IPS DF 6.9 (cell line): ENCODE measurements at regions not wholly inside any gene's neighbourhood (a gene's known extent, or its start where the extent isn't known, plus 50 kb on each side); places are given as distances from the start of the nearest gene placed in this dataset.

Source experiments
- DNase-seq: peaks from one replicate; pipeline ENCODE4 v3.0.0-alpha.2; 2013; ENCODE audit warnings: low read depth, low spot score
- H3K27ac ChIP-seq: one replicate; pipeline ENCODE4 v1.5.1; 2013; ENCODE audit warnings: low read length, control low read depth
- H3K27me3 ChIP-seq: 2 replicates; pipeline ENCODE4 v1.6.1; 2013; ENCODE audit warnings: mild to moderate bottlenecking, low read length; ENCODE audit not compliant: control insufficient read depth, insufficient read depth
- H3K36me3 ChIP-seq: 2 replicates; pipeline ENCODE4 v1.6.1; 2013; ENCODE audit warnings: low read length; ENCODE audit not compliant: control insufficient read depth, insufficient read depth
- H3K4me1 ChIP-seq: 2 replicates; pipeline ENCODE4 v1.6.1; 2013; ENCODE audit warnings: low read length; ENCODE audit not compliant: control insufficient read depth, insufficient read depth
- H3K4me3 ChIP-seq: 2 replicates; pipeline ENCODE4 v1.5.1; 2013; ENCODE audit warnings: mild to moderate bottlenecking, low read length
- H3K9me3 ChIP-seq: 2 replicates; pipeline ENCODE4 v1.6.1; 2013; ENCODE audit warnings: low read length, inconsistent platforms; ENCODE audit not compliant: control insufficient read depth, insufficient read depth
- WGBS: extraction: QIAGEN DNeasy Blood & Tissue Kit; methylation state at CpG from one replicate; pipeline ENCODE4 v1.1.7; 2013; ENCODE audit warnings: mixed read lengths, missing lambda C conversion rate; ENCODE audit not compliant: insufficient read length, insufficient coverage; 5-methylcytosine and 5-hydroxymethylcytosine counted together

- Histone ChIP-seq H3K4me3 (no peak overlapping the region), H3K4me1 (no peaks in the 10 kb centered on the region), H3K27me3 (no peaks in the 10 kb centered on the region), H3K36me3 (no peaks in the 10 kb centered on the region), H3K27ac (no peak overlapping the region), H3K9me3 (no peaks in the 10 kb centered on the region)
- no CpG with 5 or more reads among the region's 5 CpGs for WGBS
- no peak for DNase-seq
Measured at GRCh38 chr9:108156270-108156998, 666.9 kb upstream of the KLF4 start.

GRCh38 chr9:108153416-108153815 is 663.8 kb upstream of the KLF4 start:
- DNase-seq, result no peak
- no peaks in the 10 kb centered on the region for H3K4me1 ChIP-seq
- H3K36me3 ChIP-seq, result no peaks in the 10 kb centered on the region
- no peaks in the 10 kb centered on the region for H3K27me3 ChIP-seq
- H3K4me3 ChIP-seq, result no peak overlapping the region
- H3K9me3 ChIP-seq, result no peaks in the 10 kb centered on the region
- WGBS, result no CpG with 5 or more reads among the region's 4 CpGs
- H3K27ac ChIP-seq, result no peak overlapping the region

- no peak for DNase-seq
- Histone ChIP-seq H3K4me3 (no peak overlapping the region), H3K36me3 (no peaks in the 10 kb centered on the region), H3K27me3 (no peaks in the 10 kb centered on the region), H3K4me1 (no peaks in the 10 kb centered on the region), H3K9me3 (no peaks in the 10 kb centered on the region), H3K27ac (no peak overlapping the region)
- WGBS, result no CpG with 5 or more reads among the region's 16 CpGs
Measured at GRCh38 chr9:108150736-108151586, 661.4 kb upstream of the KLF4 start.

- no CpG with 5 or more reads among the region's 4 CpGs for WGBS
- DNase-seq, result no peak
- no peak overlapping the region for H3K27ac ChIP-seq
- no peak overlapping the region for H3K4me3 ChIP-seq
- no peaks in the 10 kb centered on the region for H3K36me3 ChIP-seq
- H3K9me3 ChIP-seq, result no peaks in the 10 kb centered on the region
- no peaks in the 10 kb centered on the region for H3K27me3 ChIP-seq
- no peaks in the 10 kb centered on the region for H3K4me1 ChIP-seq
Measured at GRCh38 chr9:108149326-108149725, 659.8 kb upstream of the KLF4 start.

GRCh38 chr9:108142504-108143201 is 653.1 kb upstream of the KLF4 start:
- no CpG with 5 or more reads among the region's 10 CpGs for WGBS
- Histone ChIP-seq H3K36me3 (no peaks in the 10 kb centered on the region), H3K4me3 (no peak overlapping the region), H3K9me3 (no peaks in the 10 kb centered on the region), H3K27me3 (no peaks in the 10 kb centered on the region), H3K4me1 (no peaks in the 10 kb centered on the region), H3K27ac (no peak overlapping the region)
- DNase-seq, result no peak

- H3K9me3 ChIP-seq, result no peaks in the 10 kb centered on the region
- H3K4me3 ChIP-seq, result no peak overlapping the region
- H3K36me3 ChIP-seq, result no peaks in the 10 kb centered on the region
- DNase-seq, result no peak
- H3K27me3 ChIP-seq, result no peaks in the 10 kb centered on the region
- no peak overlapping the region for H3K27ac ChIP-seq
- no CpG with 5 or more reads among the region's 2 CpGs for WGBS
- no peaks in the 10 kb centered on the region for H3K4me1 ChIP-seq
Measured at GRCh38 chr9:108142142-108142503, 652.6 kb upstream of the KLF4 start.

GRCh38 chr9:108139900-108140299 is 650.3 kb upstream of the KLF4 start:
- Histone ChIP-seq H3K27ac (no peak overlapping the region), H3K36me3 (no peaks in the 10 kb centered on the region), H3K4me1 (no peaks in the 10 kb centered on the region), H3K4me3 (no peak overlapping the region), H3K9me3 (no peaks in the 10 kb centered on the region), H3K27me3 (no peaks in the 10 kb centered on the region)
- DNase-seq, result no peak
- no CpG with 5 or more reads among the region's 2 CpGs for WGBS

GRCh38 chr9:108138516-108138915 is 648.9 kb upstream of the KLF4 start:
- no peak for DNase-seq
- no peaks in the 10 kb centered on the region for H3K4me1 ChIP-seq
- H3K27ac ChIP-seq, result no peak overlapping the region
- no CpG with 5 or more reads among the region's 2 CpGs for WGBS
- H3K36me3 ChIP-seq, result no peaks in the 10 kb centered on the region
- H3K9me3 ChIP-seq, result no peaks in the 10 kb centered on the region
- H3K4me3 ChIP-seq, result no peak overlapping the region
- no peaks in the 10 kb centered on the region for H3K27me3 ChIP-seq

- Histone ChIP-seq H3K27me3 (no peaks in the 10 kb centered on the region), H3K4me3 (no peak overlapping the region), H3K36me3 (no peaks in the 10 kb centered on the region), H3K27ac (no peak overlapping the region), H3K4me1 (no peaks in the 10 kb centered on the region), H3K9me3 (no peaks in the 10 kb centered on the region)
- no CpG with 5 or more reads among the region's 1 CpG for WGBS
- DNase-seq, result no peak
Measured at GRCh38 chr9:108136656-108137055, 647.1 kb upstream of the KLF4 start.

GRCh38 chr9:108134486-108135128 is 645.0 kb upstream of the KLF4 start:
- DNase-seq, result no peak
- no CpG with 5 or more reads among the region's 4 CpGs for WGBS
- no peaks in the 10 kb centered on the region for H3K9me3 ChIP-seq
- no peak overlapping the region for H3K4me3 ChIP-seq
- H3K27me3 ChIP-seq, result no peaks in the 10 kb centered on the region
- no peak overlapping the region for H3K27ac ChIP-seq
- H3K4me1 ChIP-seq, result no peaks in the 10 kb centered on the region
- H3K36me3 ChIP-seq, result no peaks in the 10 kb centered on the region
